Glomerular endothelial cell (primary cell): ENCODE measurements at regions not wholly inside any gene's neighbourhood (a gene's known extent, or its start where the extent isn't known, plus 50 kb on each side); places are given as distances from the start of the nearest gene placed in this dataset.
"Not testable (repeated sequence)": the region's sequence is repeated elsewhere in the genome, so short reads cannot be mapped to it uniquely, and the experiment has no call there.

ENCODE experiments used
- DNase-seq: peaks from one replicate; pipeline ENCODE4 v3.0.0-alpha.2; 2011; ENCODE audit warnings: low read depth, low spot score; ENCODE audit errors: extremely low read depth

DNA sequence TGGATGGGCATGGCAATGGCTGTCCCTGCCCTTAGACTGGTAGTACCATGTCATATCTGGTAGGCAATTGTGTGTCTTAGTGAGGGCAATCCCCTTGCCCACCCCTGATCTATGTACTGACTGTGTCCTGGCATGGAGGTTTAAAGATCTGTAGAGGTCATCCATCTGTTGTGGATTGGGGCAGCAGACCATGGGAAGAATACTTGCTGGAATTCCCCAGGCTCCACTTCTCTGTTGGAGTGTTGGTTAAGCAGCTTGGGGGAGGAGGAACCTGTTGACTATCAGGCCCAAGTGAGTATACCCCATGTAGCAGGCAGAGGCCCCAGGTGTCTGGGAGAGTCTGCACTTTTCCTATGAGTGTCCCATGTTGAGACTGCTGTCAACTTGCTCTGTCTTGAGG, 246.7 kb upstream of the DIPK2B start:
- no peak for DNase-seq

DNA sequence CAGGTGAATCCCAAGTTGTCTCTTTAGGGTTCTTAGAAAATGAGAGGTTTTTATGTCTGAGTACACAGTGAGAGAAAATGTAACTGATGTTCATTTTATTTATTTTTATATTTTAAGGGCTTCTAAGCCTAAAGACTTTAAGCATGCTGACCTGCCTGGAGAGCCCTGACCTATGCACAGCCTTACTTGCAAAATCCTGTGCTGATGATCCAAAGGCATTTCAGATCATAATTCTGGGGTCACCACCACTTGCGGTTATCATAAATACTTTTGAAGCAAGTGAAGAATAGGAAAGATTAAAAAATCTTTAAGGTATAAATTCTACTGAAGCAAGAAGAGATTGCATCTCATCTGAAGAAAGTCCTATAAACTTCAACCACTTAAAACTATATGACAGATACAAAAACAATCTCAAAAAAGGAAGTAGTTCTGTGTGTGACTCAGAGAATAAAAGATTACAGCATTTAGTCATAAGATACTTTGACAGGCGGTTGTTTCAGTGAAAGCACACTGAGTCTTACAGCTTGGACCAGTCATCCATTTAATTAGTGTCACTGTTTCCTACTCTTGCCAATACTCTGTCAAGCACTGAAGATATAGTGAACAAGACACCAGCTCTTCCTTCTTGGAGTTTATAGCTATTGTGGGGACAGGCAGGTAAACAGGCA, 245.2 kb upstream of the DIPK2B start:
- peak; percentile 22 for DNase-seq

DNA sequence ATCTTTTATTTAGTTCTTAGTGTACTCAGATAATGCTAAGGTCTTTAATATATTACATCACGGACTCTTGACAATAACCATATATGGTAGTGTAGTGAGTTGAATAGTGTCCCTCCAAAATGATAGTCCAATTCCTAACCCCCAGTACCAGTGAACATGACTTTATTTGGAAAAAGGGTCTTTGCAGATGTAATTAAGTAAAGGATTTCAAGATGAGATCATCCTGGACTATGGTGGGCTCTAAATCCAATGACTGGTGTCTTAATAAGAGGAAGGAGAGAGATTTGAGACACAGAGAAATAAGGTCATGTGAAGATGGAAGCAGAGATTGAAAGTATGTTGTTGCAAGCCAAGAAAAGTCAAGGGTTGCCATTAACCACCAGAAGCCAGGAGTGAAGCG, 236.5 kb upstream of the DIPK2B start:
- no peak for DNase-seq

DNA sequence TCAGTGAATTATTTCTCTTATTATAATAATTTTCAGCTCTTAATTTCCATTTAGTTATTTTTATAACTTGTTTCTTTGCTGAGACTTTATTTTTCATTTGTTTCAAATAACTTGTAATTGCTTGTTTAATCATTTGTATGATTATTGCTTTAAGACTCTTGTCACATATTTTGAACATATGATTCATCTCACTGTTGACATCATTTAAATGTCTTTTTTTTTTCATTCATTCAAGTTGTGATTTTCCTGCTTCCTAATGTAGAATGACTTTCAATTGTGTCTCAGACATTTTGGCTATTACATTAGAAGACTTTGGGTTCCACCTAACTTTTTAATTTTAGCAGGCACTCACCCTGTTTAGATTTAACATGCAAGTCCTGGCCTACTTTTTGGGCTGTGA, 234.8 kb upstream of the DIPK2B start:
- DNase-seq: no peak

DNA sequence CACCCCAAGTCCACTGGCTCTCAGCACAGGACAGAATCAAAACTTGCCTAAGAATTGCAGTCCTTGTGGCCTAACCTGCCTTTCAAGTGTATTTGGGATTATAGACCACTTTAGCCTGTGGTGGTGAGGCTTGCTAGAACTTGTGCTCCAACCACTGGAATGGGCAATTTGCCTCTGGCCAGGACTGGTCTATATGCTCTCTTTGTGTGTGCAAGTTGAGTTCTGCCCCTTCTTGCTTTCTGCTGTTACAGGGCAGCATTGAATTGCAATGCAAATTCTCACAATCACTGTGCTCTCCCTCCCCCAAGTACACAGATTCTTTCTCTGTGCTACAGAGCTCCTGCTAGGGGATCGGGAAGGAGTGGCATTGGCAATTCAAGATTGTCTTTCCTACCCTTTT, 233.6 kb upstream of the DIPK2B start:
- DNase-seq: no peak

DNA sequence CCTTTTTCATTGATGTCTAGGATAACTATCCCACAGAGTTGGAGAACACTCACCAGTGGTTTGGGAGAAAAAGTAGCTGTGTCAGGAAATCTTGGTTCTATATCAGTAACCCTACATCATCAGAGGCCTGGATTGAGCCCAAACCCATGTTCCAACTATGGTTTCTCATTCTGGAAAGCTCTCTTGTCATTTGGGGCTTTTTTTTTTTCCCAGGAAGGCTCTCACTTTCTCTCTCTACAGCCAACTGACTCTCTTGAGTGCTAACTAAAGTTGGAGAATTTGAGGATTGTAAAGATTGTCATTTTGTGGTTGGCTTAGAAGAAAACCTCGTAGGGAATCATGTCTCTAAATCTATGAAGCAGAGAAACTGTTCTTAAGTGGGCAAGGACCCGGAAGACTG, 228.2 kb upstream of the DIPK2B start:
- DNase-seq: no peak

DNA sequence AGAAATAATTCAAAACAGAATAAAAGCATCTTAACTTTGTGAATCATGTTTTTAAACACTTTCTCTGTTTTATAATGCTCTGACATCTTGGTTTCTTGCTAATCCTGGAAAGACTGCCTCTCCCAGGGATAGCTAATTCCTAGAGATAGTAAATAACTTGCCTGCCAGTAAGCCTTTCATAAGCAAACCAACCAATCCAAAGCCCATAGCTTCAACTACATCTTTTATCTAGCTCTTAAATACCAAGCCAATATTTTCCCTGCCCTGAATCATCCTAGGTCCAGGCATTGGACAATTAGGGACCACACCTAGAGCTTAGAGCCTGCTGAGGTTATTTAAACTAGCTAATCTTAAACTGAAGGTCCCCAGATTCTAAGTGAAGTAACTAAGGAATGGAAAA, 223.7 kb upstream of the DIPK2B start:
- DNase-seq: no peak

DNA sequence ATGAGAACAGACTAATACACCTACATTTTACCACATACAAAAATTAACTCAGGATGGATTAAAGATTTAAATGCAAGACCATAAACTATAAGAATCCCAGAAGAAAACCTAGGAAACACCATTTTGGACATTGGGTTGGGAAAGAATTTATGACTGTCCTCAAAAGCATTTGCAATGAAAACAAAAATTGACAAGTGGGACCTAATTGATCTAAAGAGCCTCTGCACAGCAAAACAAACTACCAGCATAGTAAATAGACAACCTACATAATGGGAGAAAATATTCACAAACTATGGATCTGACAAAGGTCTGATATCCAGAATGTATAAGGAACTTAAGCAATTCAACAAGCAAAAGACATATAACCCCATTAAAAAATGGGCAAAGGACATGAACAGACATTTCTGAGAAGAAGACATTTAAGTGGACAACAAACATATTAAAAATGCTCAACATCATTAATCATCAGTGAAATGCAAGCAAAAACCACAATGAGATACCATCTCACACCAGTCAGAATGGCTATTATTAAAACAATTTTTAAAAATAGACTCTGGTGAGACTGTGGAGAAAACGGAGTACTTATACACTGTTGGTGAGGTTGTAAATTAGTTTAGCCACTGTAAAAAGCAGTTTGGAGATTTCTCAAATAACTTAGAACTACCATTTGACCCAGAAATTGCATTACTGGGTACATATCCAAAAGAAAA, 221.7 kb upstream of the DIPK2B start:
- no peak for DNase-seq

DNA sequence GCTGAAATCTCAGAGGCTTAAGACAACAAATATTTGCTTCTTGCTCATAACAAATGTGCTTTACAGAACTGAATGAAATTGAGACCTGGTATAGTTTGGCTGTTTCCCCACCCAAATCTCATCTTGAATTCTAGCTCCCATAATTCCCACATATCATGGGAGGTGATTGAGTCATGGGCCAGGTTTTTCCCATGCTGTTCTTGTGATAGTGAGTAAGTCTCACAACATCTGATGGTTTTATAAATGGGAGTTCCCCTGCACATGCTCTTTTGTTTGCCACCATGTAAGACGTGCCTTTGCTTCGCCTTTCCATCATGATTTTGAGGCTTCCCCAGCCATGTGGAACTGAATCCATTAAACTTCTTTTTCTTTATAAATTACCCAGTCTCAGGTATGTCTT, 221.1 kb upstream of the DIPK2B start:
- DNase-seq: no peak

DNA sequence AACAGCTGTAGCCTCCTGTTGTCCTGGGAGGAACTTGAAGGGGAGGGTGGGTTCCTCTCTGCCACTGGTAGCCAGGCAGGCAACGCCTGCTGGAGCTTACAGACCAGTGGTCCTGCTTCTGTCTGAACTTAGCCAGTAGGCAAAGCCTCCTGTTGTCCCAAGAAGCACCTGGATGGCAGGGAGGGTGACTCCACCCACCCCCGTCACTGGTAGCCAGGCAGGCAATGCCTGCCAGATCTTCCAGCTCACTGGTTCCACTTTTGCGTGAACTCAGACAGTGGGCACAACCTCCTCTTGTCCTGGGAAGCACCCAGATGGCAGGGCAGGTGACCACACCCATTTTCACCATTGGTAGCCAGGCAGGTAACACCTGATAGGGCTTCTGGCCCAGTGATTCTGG, 203.5 kb upstream of the DIPK2B start:
- DNase-seq: no peak

DNA sequence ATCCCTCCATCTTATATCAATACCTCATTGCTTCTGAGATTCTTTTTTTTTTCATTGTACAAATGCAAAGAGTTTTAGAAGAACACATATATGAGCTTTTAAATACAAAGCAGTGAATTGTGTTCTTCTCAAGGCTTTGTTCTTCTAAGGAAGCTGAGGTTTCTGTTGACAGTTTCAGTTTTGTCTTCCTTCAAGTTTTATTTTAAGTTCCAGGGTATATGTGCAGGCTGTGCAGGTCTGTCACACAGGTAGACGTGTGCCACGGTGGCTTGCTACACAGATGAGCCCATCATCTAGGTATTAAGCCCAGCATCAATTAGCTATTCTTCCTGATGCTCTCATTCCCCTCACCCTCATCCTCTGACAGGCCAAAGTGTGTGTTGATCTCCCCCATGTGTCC, 201.2 kb upstream of the DIPK2B start:
- no peak for DNase-seq

DNA sequence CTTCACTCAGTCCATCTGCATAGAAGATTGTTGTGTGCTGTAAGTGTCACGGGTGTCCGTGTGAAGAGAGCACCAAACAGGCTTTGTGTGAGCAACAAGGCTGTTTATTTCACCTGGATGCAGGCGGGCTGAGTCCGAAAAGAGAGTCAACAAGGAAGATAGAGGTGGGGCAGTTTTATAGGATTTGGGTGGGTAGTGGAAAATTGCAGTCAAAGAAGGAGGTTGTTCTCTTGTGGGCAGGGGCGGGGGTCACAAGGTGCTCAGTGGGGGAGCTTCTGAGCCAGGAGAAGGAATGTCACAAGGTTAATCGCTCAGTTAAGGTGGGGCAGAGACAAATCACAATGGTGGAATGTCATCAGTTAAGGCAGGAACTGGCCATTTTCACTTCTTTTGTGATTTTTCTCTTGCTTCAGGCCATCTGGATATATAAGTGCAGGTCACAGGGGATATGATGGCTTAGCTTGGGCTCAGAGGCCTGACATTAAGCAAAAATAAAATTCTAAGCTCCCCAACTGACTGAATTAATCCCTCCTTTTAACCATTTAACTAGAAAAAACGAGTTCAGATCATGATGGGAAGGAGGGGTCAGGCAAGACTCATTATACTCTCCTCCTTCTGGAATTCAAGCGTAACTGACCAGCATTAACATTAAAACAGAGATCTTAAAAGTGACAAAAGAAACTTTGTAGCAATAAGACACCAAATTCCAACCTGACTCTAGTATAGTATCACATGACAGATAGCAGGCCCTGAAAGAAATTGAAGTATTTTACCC, 200.5 kb upstream of the DIPK2B start:
- DNase-seq: not testable (repeated sequence)

DNA sequence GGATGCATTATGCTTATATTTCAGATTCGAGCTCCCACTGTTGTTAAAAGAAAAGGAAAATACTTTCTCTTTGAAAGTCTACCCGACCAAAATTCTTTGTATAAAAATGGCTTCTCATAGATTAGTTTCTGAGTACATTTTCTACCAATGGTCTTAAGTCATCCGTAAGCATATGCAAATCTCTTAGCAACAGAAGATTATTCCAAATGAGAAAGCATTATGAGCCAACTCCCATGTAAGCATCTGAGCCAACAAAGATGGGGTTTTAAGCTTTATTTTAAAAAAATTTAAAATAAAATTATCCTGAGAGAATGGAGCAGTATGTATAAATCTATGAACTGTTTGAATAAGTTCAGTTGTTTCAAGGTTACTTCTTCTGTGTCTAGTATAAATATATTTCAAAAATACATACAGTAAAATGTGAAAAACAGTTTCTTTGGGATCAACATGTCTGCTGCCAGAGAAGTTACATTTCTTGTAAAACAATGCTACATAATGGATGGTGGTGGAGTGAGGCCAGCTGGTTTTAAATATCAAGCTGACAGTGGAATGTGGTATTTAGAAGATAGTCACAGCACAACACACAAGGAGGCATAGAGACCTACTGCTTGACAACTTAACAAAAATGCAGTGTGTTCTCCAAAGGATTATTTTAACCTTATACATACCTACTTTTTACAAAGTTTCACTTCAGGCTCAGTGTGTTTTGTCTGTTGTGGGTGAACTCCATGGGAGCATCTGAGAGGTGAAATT, 199.5 kb upstream of the DIPK2B start:
- no peak for DNase-seq

DNA sequence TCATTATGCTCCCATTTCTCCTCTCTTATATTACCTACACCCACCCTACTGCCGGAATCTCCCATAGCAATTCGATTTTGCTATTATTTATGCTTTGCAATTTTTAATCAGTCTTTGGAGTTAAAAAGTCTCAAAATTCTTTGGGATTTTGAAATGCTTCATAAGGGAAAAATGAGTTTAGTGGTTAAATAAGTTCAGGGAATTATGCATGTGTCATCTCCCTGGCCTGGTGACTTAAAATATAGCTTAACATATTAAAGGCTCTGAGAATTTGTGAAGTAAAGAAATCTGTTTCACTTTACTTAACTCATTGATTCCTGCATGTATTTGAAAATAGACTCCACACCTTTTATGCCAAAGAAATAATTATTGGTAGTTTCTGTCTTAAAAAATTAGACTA, 185.1 kb upstream of the DIPK2B start:
- DNase-seq: no peak

DNA sequence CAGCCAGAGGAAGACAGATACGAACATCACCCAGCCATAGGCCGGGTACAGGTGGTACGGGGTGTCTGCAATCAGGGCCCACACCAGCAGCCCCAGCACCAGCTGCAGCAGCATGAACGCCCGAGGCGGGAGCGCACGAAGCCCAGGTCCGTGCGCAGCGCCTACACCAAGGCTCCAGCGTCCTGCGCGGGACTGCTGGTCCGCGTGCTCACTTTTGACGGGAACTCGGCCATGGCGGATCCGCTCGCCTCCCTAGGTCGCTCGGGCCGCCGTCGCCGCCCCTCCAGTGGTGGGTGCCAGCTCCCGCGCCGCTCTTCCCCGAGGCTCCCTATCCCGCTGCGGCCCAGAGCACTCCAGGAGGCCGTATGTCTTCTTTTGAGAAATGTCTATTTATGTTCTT, 181.2 kb upstream of the DIPK2B start:
- no peak for DNase-seq

DNA sequence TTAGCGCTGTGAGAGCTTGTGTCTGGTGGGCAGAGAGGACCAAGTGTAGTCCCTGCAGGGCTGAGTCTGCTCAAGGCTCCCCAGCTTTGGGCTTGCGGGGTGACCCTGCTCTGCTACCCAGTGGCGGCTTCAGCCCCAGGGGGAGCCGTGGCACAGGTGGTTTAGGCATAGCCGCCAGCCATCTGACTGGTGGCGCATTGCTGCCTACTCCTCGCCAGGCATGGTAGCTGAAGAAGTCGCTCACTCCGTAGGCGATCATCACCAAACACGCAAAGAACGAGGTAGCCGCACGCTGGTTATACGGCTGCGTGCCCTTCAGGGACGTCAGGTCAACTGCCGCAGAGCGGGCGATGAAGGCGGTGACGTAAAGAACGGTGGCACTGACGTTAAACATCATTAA, 180.7 kb upstream of the DIPK2B start:
- DNase-seq: no peak

DNA sequence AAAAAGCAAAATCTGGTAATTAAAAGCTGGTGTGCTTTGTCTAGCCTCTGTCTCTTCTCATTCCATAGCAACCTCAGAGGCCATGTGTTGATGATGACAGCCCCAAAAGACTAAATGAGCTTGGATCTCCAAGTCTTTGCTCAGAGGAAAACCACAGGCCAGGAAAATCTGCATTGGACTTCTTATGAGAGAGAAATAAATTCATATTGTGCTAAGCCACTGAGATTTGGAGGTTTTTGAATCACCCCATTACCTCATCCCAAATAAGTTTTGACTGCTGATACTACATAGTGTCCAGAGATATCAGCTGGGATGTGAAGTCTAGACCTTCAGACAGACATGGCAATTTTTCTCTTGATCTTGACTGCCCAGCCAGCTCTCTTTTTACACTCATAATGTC, 178.6 kb upstream of the DIPK2B start:
- no peak for DNase-seq

DNA sequence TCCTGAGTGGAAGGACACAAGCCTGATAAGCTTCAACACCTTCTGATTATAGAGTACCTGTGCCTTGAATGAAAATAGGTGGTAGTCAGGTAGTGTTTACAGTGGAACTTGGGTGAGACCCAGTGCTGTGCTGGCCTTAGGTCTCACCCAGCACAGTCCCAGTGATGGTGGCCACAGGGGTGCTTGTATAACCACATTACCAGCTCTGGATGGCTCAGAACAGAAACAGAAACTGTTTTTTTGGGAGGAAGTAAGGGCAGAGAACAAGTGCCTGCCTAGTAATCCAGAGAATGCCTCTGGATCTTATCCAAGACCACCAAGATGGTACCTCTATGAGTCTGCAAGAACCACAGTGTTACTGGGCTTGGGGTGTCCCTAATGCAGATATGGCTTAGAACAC, 171.5 kb upstream of the DIPK2B start:
- DNase-seq: no peak

DNA sequence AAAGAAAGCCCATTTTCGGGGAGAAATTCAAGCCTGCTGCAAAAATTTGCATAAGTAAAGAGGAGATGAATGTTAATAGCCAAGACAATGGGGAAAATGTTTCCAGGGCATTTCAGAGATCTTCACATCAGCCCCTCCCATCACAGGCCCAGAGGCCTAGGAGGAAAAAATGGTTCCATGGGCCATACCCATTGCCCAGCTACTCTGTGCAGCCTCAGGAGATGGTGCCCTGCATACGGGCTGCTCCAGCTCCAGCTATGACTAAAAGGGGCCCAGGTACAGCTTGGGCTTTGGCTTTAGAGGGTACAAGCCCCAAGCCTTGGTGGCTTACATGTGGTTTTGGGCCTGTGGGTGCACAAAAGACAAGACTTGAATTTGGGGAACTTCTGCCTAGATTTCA, 168.0 kb upstream of the DIPK2B start:
- DNase-seq: no peak

DNA sequence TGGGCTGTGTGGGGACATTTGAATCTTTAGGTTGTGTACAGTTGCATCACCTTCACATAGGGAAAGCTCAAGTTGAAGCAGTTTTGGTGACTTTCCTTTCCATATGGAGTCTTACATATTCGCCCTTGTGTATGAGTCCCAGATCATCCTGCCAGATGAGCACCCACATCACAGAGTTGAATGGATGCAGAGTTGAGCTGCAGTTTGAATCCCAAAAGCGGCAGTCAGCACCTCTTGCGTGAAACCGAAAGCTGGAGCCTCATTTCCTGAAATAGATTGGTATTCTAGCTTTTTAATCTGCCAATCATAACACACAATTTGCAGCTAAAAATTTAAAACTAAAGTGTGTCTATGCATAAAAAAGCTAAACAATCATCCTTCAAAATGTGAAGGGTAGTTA, 162.9 kb upstream of the DIPK2B start:
- DNase-seq: no peak

DNA sequence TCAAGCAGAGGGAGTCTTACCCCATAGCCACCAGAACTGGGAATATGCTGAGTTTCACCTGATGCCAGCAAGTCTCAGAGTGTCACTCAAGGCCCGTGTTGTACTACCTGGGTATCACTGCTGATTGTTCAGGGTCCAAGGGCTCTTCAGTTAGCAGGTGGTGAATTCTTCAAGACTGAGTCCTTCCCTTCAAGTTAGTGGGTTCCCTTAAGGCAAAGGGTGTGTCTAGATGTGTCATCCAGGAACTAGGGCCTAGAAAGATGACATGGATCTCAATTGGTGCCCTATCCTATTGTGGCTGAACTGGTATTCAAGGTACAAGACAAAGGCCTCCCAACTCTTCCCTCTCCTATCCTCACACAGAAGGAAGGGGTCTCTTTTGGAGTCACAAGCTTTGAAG, 159.9 kb upstream of the DIPK2B start:
- DNase-seq: no peak
